HG02759 (cell line): ENCODE measurements at regions not wholly inside any gene's neighbourhood (a gene's known extent, or its start where the extent isn't known, plus 50 kb on each side); places are given as distances from the start of the nearest gene placed in this dataset.

Experiments
- ATAC-seq: cut with Tn5 transposase; IDR thresholded peaks from one replicate; pipeline ENCODE4 v1.9.1; 2021; ENCODE audit warnings: mild to moderate bottlenecking, moderate library complexity; ENCODE audit not compliant: unreplicated experiment

DNA sequence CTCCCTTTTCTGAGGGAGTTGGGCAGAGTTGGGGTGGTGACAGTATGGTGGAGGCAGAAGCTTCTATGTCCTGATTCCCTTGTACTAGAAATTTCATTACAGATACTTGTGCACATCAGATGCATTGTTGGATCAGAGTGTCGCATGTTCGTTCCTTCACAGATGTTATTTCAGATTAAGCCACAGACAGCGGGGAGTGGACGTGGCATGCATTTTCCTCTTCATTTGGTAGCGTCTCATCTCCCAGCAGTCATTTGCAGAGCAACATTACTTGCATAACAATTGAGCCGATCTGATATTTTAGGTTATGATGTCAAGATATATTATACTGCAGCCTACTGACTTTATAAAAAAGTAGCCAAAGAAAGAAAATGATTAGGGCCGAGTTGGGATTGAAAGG lies 261.6 kb upstream of the SASH1 start:
- ATAC-seq = no peak

DNA sequence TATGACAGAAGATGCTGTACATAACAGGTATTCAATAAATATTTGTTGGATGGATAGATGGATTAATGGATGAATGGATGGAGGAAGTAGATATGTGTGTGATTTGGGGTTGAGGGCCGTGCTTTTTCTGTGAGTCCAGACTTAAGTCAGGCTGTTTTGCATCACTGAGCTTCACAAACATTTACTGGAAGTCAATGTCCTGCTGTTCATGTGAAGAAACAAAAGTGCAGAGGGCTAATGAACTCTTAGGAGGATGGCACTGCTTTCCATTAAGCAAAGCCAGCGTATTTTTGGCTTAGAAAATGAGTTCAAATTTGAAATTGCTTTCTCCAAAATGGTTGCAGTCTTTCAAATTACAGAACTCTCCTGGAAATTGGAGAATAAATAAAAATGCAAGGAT lies 260.6 kb upstream of the SASH1 start:
- ATAC-seq = no peak

DNA sequence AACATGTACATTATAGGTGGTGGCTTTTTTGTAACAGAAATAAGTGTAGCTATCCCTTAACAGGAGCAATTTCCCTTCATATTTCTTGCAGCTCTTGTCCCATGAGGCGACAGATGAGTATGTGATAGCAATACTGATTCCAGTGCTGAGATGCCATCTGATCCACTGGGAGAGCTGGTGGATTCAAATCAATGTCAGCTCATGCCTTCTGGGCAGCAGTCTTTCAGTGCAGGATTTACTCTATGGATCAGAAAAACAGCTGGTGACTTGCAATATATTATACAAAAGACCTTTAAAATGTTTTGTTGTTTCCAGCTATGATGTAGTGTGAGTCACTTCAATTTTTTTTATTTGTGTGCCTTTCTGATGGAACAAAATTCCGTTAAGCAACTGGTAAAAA lies 259.9 kb upstream of the SASH1 start:
- no peak for ATAC-seq

DNA sequence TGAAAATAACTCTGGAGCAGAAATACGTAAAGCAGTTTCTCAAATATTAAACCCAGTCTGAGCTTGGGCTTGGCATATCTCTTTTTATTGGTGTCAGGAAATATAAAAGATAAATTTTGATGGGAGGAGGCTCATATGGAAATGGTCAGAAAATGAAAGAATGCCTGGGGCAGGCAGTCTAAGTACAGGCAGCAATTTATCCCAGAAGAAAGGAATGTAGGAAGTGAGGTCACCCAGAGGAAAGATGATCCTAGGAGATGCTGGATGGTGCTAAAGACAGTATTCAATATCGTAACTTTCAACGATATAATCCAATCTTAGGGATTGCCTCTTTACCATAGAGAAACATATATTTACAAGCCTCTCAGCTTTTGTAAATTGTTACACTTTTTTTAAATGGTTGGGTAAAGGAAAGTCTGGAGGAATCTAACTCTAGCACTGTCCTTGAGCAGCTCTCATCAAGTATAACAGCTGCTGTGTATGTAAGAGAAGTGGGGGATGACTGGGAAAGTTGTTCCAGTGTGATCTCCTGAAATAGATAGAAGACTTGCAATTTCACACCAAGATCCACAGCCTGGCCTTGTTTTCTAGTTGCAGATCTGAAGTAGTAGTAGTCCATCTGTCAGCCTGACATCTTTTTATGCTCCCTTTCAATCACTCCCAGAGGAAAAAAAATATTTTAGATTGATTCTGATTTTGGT lies 256.9 kb upstream of the SASH1 start:
- no peak for ATAC-seq

DNA sequence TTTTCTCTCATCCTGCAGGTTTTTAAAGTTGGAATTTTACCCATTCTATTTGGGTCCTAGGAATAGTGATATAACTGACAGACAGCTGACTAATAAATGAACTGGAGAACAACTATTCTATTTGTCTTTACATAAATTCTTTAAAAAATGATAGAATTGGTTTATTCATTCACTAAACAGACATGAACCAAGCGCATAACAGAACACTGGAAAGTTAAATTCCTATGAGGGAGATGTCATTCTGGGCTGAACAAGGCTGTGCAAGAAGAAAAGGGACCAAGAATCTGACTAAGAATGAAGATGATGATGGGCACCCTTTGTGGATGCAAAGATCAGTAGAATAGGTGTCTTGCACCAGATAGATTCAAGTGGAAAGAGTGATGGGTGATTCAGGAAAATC lies 256.3 kb upstream of the SASH1 start:
- ATAC-seq = no peak

DNA sequence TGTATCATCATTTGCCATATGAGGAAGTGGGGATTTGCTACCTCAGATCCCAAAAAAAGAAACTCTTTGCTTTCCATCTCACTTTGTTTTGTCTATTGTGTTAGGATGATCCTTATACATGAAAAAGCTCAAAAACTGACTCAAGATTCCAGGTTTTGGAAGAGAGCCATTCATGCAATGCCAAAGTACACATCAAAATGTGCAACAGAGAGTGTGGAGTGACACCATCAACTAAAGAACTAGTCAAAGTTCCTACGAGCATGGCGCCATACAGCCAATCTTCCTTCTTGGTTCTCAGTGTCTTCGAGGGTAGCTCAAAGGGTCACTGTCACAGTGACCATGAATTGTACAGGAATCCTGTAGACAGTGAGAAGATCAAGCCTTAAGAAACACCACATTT lies 255.8 kb upstream of the SASH1 start:
- ATAC-seq = no peak

DNA sequence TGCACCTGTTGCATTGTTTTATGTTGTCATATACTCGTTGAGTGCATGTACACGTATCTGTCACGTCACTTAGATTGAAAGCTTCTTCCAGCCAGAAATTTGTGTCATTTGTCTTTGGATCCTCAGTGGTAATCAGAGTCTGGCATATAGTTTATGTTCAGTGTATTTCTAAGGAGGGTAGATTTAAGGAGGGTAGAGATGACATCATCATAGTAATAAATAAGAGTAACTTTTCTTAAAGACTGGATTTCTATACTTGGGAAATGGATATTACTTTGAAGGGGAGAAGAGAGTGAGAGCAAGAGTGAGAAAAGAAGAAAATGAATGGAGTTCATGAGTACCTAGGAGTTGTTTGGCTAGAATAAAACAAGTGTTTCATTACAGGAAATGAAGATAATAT lies 255.0 kb upstream of the SASH1 start:
- ATAC-seq = no peak

DNA sequence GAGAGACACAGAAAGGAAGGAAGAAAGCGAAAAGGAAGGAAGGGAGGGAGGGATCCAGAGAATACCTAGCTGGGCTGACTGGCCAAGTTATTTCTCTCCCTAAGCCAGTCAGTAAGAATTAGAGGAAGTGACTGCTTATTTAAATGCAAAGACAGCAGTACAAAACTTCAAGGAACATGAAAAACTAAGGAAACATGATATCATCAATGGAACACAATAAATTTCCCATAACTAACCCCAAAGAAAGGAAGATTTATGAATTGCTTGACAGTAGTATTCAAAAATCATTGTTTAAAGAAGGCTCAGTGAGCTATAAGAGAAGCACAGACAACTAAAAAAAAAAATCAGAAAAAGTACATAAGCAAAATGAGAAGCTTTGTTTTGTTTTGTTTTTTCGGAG lies 252.3 kb upstream of the SASH1 start:
- no peak for ATAC-seq

DNA sequence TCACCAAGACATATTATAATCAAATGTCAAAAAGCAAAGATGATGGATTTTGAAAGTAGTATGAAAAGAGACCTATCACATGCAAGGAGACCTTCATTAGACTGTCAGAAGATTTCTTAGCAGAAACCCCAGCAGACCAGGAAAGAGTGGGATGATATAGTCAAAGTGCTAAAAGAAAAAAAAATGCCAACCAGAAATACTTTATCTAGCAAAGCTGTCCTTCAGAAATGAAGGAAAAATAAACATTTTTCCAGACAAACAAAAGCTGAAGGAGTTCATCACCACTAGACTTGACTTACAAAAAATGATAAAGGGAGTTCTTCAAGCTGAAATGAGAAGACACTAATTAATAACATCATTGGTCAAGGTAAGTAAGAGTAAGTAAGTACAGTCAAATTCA lies 251.2 kb upstream of the SASH1 start:
- ATAC-seq = no peak

DNA sequence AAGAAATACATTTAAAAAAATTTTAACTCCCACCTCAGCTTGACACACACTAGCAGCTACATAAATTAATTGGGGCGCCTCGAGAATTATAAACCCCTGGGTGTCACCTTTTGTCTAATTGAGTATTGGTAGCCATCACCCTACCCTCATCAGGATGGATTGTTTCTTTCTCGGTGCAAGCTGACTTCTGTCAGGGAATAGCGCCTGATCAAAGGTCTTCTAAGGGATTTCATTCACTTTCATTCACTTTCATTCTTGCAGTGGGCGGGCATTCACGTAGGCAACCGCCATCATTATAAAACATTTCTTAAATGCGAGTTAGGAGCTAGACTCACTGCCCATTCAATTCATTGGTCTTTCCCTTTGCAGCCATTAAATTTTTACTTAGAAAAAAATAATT lies 239.2 kb upstream of the SASH1 start:
- ATAC-seq = no peak

DNA sequence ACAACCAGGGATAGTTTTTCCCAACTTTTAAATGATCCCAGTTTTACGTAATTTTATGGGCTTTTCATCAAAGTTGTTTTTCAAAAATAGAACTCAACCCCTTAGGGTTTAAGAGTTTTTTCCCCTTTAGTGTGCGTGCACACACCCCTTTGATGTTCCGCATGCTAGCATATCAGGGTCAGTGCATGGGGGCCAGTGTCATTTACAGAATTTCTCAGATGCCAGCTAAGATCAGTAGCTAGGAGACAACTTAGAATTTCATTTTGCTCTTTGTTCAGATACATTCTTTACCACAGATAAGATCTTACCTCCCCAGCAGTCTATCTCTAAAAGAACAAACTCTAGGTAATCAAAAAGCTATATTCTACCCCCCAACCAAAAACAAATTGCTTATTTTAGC lies 238.5 kb upstream of the SASH1 start:
- no peak for ATAC-seq

DNA sequence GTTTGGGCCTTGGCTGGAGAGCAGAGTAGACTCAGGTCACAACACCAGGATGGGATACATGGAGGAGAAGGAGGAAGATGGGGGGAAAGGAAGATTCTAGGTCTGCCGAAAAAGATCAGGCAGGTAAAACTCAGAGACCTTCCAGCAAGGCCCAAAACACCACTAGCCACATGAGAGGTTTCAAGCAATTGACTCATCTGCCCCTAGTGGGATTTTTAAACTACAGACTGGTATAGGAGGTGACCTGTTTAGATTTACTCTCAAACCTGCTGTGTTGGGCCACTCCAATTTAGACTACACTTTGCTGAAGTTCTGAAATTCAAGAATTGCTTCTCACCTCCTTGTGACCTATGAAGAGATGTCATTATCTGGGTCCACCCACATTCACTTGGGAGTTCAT lies 236.9 kb upstream of the SASH1 start:
- no peak for ATAC-seq

DNA sequence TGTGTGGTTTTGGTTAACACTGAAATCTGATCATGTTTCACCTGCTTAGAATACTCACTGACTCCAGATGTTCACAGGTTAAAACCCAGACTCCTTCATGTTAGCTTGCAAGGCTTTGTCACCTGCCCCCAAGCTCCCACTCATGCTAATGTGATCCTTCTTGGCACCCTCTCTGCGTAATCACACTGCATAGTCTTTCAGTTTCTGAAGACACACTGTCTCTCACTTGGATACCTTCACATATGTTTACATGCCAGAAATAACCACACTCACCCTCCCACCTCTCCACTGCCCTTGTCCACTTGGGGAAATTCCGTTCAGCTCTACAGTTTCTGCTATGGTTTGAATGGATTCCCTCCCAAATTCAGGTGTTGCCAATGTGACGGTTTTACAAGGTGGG lies 234.7 kb upstream of the SASH1 start:
- no peak for ATAC-seq

DNA sequence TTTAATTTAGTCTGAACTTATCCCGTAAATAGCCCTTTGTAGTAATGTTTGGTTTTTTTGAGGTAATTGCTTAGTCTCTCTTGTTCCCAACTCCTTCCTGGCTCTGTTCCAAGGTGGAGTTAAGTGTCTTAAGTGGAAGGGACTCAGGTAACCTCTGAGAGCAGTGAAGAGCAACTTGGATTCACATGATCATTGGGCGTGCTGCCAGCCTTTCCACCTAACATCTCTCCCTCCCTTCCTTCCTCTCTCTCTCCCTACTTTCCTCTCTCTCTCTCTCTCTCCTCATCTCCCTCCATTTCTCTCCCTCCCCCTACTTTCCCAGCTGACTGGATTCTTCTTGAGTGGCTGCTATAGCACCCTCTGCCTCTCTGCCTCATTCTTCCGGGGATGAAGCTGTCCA lies 232.9 kb upstream of the SASH1 start:
- no peak for ATAC-seq

DNA sequence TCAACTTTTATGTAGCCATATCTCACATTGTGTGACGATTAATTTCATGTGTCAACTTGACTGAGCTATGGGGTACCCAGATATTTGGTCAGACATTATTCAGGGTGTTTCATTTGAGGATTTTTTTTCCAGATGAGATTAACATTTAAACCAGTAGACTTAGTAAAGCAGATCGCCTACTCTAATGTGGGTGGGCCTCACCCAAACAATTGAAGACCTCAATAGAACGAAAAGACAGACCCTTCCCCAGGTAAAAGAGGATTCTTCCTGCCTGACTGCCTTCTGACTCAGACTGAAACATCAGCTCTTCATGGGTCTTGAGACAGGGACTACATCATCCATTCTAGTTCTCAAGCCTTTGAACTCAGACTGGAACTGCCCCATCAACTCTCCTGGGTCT lies 231.7 kb upstream of the SASH1 start:
- ATAC-seq = no peak

DNA sequence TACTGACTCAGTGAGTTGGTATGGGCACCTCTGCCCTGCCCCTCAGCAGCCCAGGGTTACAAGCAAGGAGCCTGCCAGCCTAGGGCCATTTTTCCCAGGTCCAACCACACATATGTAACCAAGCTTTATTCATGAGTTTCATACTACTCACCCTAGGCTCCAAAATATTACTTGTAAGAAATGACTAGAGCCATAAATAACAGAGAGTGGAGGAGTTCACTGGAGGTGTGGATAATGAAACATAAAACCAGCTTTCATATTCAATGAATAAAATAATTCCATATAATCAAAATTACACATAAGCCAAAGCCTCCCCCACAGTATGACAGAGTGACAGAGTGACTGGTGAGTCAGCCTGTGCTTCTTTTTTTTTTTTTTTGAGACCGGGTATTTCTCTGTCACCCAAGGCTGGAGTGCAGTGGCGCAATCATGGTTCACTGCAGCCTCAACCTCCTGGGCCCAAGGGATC lies 229.8 kb upstream of the SASH1 start:
- no peak for ATAC-seq

DNA sequence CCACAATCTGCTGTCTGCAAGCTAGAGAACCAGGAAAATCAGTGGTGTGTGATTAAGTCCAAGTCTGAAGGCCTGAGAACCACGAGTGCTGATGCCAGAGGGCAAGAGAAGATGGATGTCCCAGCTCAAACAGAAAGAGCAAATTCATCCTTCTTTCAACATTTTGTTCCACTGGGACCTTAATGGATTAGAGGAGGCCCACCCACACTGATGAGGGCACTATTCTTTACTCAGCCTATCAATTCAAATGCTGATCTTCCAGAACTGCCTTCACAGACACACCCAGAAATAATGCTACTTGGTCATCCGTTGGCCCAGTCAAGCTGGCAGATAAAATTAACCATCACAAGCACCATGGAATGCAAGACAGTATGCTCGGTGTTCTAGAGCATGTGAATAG lies 226.6 kb upstream of the SASH1 start:
- ATAC-seq = no peak

DNA sequence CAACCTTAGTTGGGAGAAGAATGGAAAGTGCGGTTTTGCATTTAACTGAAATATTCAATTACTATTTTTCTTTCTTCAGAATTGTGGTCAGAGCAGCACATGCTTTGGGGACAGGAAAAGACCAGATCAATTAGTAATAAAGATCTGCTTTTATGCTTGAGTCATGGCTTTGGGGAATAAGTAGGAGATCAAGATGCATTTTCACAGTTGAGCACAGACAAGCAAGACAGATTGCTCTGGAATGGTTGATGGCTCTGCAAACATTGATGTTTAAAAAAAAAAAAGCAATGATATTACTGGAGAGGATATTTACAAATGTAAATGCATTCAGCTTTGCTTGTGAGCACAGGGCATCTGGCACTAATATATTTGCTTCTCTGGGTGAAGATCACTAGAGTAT lies 224.4 kb upstream of the SASH1 start:
- ATAC-seq = no peak

DNA sequence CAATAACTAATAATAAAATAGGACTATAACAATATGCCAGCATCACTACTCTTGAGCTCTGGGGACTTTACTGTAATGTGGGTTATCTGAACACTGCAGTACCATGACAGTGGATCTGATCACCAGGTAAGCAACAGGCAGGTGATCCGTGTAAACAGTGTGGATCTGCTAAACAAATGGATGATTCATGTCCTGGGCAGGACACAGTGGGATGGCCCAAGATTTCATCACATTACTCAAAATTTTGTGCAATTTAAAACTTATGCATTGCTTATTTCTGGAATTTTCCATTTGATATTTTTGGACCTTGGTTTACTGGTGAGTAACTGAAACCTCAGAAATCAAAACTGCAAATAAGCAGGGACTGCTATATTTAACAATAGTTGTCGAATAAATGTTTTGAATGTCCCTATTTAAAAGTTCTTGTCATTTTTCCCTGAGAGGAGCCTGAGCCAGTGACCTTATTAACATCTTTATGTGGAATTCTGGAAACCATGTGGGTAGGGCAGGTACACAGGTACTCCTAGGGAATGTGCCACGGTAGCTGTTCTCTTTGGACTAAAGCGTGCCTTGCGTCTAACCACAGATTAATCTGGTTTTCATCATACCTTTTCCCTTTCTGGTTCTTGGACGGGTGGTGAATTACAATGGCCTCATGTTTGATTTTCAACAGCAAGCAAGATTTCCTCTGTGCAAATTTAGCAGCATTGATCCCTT lies 214.5 kb upstream of the SASH1 start:
- ATAC-seq = no peak

DNA sequence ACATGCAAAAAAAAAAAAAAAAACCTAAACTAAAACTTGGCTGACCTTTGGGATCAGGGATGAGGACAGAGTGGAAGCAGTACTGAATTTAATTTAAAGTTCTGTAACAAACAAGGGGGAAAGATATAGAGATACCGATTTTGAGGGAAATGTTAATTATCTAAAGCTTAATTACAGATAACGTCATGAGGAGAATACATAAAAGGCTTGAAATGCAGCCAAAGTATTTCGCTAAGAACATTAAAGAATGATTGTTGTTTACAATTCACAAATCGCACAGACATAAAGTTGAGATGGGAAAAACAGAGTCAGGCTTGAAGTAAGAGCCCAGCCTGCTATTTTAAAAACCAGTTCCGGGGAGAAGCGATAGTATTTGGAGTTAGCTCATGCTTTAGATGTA lies 208.0 kb upstream of the SASH1 start:
- no peak for ATAC-seq

DNA sequence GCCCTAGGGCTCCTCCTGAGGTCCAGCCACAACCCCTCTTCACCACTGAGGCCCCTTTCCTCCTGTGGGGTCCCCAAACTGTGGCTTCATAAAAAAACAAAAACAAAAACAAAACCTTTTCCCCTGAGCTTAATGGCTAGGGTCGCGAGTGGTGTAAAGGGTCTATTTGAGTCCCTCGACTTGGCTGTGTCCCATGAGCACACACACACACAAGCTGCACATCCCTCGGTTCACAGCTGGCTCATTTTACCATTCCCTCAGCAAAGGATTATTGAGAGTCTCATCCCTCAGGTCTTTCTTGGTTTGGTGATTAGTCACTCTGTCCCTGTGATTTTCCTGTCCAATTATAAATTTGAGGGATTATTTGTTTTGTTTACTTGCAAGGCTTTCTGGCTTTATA lies 206.1 kb upstream of the SASH1 start:
- ATAC-seq = no peak

DNA sequence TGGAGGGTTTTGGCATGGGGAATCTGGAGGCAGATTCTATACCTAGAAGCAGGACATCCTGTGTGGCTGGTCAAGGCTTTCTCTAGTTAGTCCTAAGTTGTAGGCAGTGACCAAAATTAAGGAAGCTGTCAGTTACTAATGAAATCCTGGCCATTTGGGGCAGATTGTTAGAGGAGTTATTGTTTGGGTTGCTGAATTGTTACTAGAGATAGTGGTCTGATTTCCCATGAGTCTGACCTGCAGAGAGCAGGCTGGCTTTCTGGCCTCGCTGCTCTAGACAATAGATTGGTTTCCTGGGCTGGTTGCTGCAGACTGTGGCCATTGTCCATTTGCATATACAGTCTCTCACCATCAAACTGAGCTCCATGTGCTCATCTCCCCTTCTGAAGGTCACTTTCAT lies 205.0 kb upstream of the SASH1 start:
- no peak for ATAC-seq

DNA sequence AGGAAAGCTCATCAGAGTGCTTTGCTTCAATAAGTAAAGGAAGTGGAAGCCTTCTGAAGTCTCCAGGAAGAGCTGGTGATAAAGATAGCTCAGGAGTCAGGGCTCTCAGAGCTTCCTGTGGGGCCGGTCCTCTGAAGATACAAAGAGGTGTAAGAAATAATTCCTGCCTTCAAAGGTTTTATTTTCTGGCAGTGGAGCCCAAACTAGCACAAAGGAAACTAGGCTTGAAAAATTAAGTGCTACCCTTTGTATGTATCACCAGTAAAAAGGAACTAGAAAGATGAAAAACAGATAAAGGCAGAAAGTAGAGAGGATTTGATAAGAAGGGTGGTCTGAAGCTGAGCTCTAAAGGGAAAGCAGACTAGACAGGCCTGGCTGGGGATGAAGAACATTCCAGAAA lies 204.1 kb upstream of the SASH1 start:
- ATAC-seq = no peak
